ENCODE measurements at regions not wholly inside any gene's neighbourhood (a gene's known extent, or its start where the extent isn't known, plus 50 kb on each side); places are given as distances from the start of the nearest gene placed in this dataset.

- Mint-ChIP-seq H3K4me1 (ENCODE audit: unreplicated experiment) (peaks cover 4% of the 10 kb centered on the region), H3K27ac (ENCODE audit: unreplicated experiment) (no peak overlapping the region), H3K27me3 (ENCODE audit: unreplicated experiment) (no peaks in the 10 kb centered on the region), H3K4me3 (ENCODE audit: unreplicated experiment) (no peak overlapping the region), H3K36me3 (ENCODE audit: unreplicated experiment) (peaks cover 2% of the 10 kb centered on the region), H3K9me3 (ENCODE audit: unreplicated experiment) (peaks cover 21% of the 10 kb centered on the region)
- no peak for DNase-seq (ENCODE audit: extremely low spot score, unreplicated experiment)
- TF ChIP-seq CTCF (IDR thresholded peaks at IDR 0.05) = no peak
These were observed 190.7 kb upstream of the SIX2 start for GRCh38 chr2:45199973-45200372.

- TF ChIP-seq CTCF (IDR thresholded peaks at IDR 0.05) = no peak
- no peak overlapping the region for H3K27ac Mint-ChIP-seq (ENCODE audit: unreplicated experiment)
- H3K4me3 Mint-ChIP-seq (ENCODE audit: unreplicated experiment) = no peak overlapping the region
- H3K27me3 Mint-ChIP-seq (ENCODE audit: unreplicated experiment) = no peaks in the 10 kb centered on the region
- DNase-seq (ENCODE audit: extremely low spot score, unreplicated experiment) = no peak
- H3K36me3 Mint-ChIP-seq (ENCODE audit: unreplicated experiment) = no peaks in the 10 kb centered on the region
- peaks cover 7% of the 10 kb centered on the region for H3K9me3 Mint-ChIP-seq (ENCODE audit: unreplicated experiment)
- H3K4me1 Mint-ChIP-seq (ENCODE audit: unreplicated experiment) = peaks cover under 1% of the 10 kb centered on the region
These were observed 186.7 kb upstream of the SIX2 start for GRCh38 chr2:45195916-45196315.

GRCh38 chr2:45194596-45194995, 185.3 kb upstream of the SIX2 start:
- no peak for DNase-seq (ENCODE audit: extremely low spot score, unreplicated experiment)
- no peak overlapping the region for H3K4me3 Mint-ChIP-seq (ENCODE audit: unreplicated experiment)
- no peak overlapping the region for H3K27ac Mint-ChIP-seq (ENCODE audit: unreplicated experiment)
- H3K36me3 Mint-ChIP-seq (ENCODE audit: unreplicated experiment) = no peaks in the 10 kb centered on the region
- no peaks in the 10 kb centered on the region for H3K27me3 Mint-ChIP-seq (ENCODE audit: unreplicated experiment)
- peaks cover 7% of the 10 kb centered on the region for H3K9me3 Mint-ChIP-seq (ENCODE audit: unreplicated experiment)
- TF ChIP-seq CTCF (IDR thresholded peaks at IDR 0.05) = no peak
- peaks cover 8% of the 10 kb centered on the region for H3K4me1 Mint-ChIP-seq (ENCODE audit: unreplicated experiment)

- Mint-ChIP-seq H3K36me3 (ENCODE audit: unreplicated experiment) (no peaks in the 10 kb centered on the region), H3K4me3 (ENCODE audit: unreplicated experiment) (no peak overlapping the region), H3K27ac (ENCODE audit: unreplicated experiment) (no peak overlapping the region), H3K27me3 (ENCODE audit: unreplicated experiment) (no peaks in the 10 kb centered on the region), H3K4me1 (ENCODE audit: unreplicated experiment) (peaks cover 8% of the 10 kb centered on the region), H3K9me3 (ENCODE audit: unreplicated experiment) (peaks cover 4% of the 10 kb centered on the region)
- TF ChIP-seq CTCF (IDR thresholded peaks at IDR 0.05) = no peak
- no peak for DNase-seq (ENCODE audit: extremely low spot score, unreplicated experiment)
These were observed 184.3 kb upstream of the SIX2 start for GRCh38 chr2:45193581-45193980.

GRCh38 chr2:45192991-45193390, 183.7 kb upstream of the SIX2 start:
- no peaks in the 10 kb centered on the region for H3K27me3 Mint-ChIP-seq (ENCODE audit: unreplicated experiment)
- no peak for DNase-seq (ENCODE audit: extremely low spot score, unreplicated experiment)
- H3K4me1 Mint-ChIP-seq (ENCODE audit: unreplicated experiment) = peaks cover 8% of the 10 kb centered on the region
- no peak overlapping the region for H3K27ac Mint-ChIP-seq (ENCODE audit: unreplicated experiment)
- H3K36me3 Mint-ChIP-seq (ENCODE audit: unreplicated experiment) = no peaks in the 10 kb centered on the region
- H3K4me3 Mint-ChIP-seq (ENCODE audit: unreplicated experiment) = no peak overlapping the region
- TF ChIP-seq CTCF (IDR thresholded peaks at IDR 0.05) = no peak
- peaks cover 4% of the 10 kb centered on the region for H3K9me3 Mint-ChIP-seq (ENCODE audit: unreplicated experiment)

Measured in osteocyte (in vitro differentiated cells).